OCI-LY3 (cell line): ENCODE measurements at regions not wholly inside any gene's neighbourhood (a gene's known extent, or its start where the extent isn't known, plus 50 kb on each side); places are given as distances from the start of the nearest gene placed in this dataset.

Source experiments
- CTCF ChIP-seq: fragments of 200-600, 300-600 bp; sonication (generic); IDR thresholded peaks from 2 replicates; pipeline ENCODE4 v1.5.1; 2014; ENCODE audit warnings: antibody characterized with exemption, low read length, low read depth
- EZH2phosphoT487 ChIP-seq: fragments of 200-600 bp; shearing (Covaris generic); IDR thresholded peaks from 2 replicates; pipeline ENCODE4 v1.6.1; 2018; ENCODE audit warnings: antibody characterized with exemption, mixed run types, low read depth

GRCh38 chr10:123377883-123378282 is 223.7 kb downstream of the BUB3 start:
- TF ChIP-seq CTCF (no peak), EZH2phosphoT487 (no peak)
